GM19455 (cell line): ENCODE measurements at regions not wholly inside any gene's neighbourhood (a gene's known extent, or its start where the extent isn't known, plus 50 kb on each side); places are given as distances from the start of the nearest gene placed in this dataset.

Source experiments
- ATAC-seq: cut with Tn5 transposase; IDR thresholded peaks from one replicate; pipeline ENCODE4 v1.9.1; 2021; ENCODE audit not compliant: unreplicated experiment

GRCh38 chr5:5804478-5805233 is 382.2 kb downstream of the ICE1 start:
- no peak for ATAC-seq

GRCh38 chr5:5800801-5801761 is 378.6 kb downstream of the ICE1 start:
- ATAC-seq: no peak

- ATAC-seq: no peak
Measured at GRCh38 chr5:5799826-5800225, 377.3 kb downstream of the ICE1 start.

GRCh38 chr5:5799229-5799628 is 376.8 kb downstream of the ICE1 start:
- ATAC-seq: no peak

- ATAC-seq: no peak
Measured at GRCh38 chr5:5798462-5798861, 376.0 kb downstream of the ICE1 start.

- ATAC-seq: no peak
Measured at GRCh38 chr5:5798041-5798440, 375.6 kb downstream of the ICE1 start.

- ATAC-seq: no peak
Measured at GRCh38 chr5:5795074-5795771, 372.7 kb downstream of the ICE1 start.

GRCh38 chr5:5794118-5794560 is 371.7 kb downstream of the ICE1 start:
- ATAC-seq: no peak

- ATAC-seq: no peak
Measured at GRCh38 chr5:5793242-5794117, 371.0 kb downstream of the ICE1 start.

- ATAC-seq: no peak
Measured at GRCh38 chr5:5792106-5792505, 369.6 kb downstream of the ICE1 start.

- no peak for ATAC-seq
Measured at GRCh38 chr5:5788793-5789192, 366.3 kb downstream of the ICE1 start.

- no peak for ATAC-seq
Measured at GRCh38 chr5:5787373-5787772, 364.9 kb downstream of the ICE1 start.

GRCh38 chr5:5784101-5784500 is 361.6 kb downstream of the ICE1 start:
- ATAC-seq: no peak

GRCh38 chr5:5783021-5783420 is 360.5 kb downstream of the ICE1 start:
- ATAC-seq: no peak

- ATAC-seq: no peak
Measured at GRCh38 chr5:5782402-5782801, 359.9 kb downstream of the ICE1 start.

GRCh38 chr5:5781335-5781734 is 358.9 kb downstream of the ICE1 start:
- no peak for ATAC-seq

- no peak for ATAC-seq
Measured at GRCh38 chr5:5780253-5780652, 357.8 kb downstream of the ICE1 start.

- no peak for ATAC-seq
Measured at GRCh38 chr5:5777013-5777412, 354.5 kb downstream of the ICE1 start.

GRCh38 chr5:5772202-5772601 is 349.7 kb downstream of the ICE1 start:
- no peak for ATAC-seq

- ATAC-seq: no peak
Measured at GRCh38 chr5:5770825-5771224, 348.3 kb downstream of the ICE1 start.
